PC-9 (cell line): ENCODE measurements at regions not wholly inside any gene's neighbourhood (a gene's known extent, or its start where the extent isn't known, plus 50 kb on each side); places are given as distances from the start of the nearest gene placed in this dataset.

ENCODE experiments used
- BruUV-seq: library from RNA; stranded (reverse); fragments of 400-500 nt; replicated peaks from 2 replicates; lab custom pipeline; 2021; lab: Mats Ljungman, UMichigan
- CTCF ChIA-PET: fragments of 300-600 bp; sonication (Branson Sonifier 250); formaldehyde crosslinking; loops from one replicate; lab custom pipeline; 2022; ENCODE audit warnings: antibody characterized with exemption; lab: Charles Lee
- POLR2A ChIA-PET: fragments of 300-600 bp; sonication (Branson Sonifier 250); formaldehyde crosslinking; loops from one replicate; lab custom pipeline; 2022; ENCODE audit warnings: antibody characterized with exemption; ENCODE audit not compliant: unreplicated experiment; lab: Charles Lee
- DNase-seq, 2 experiments: peaks; one replicate each; pipeline versions ENCODE4 v3.0.0 to v3.0.0-alpha.2; 2015 to 2022; ENCODE audit warnings: mixed read lengths in 1 of 2
- H2AFZ ChIP-seq: fragments of 200-600 bp; sonication (generic); 2 replicates; pipeline ENCODE4 v1.8.1; 2017; ENCODE audit warnings: antibody characterized with exemption
- H3F3A ChIP-seq: fragments of 200-600 bp; sonication (generic); 2 replicates; pipeline ENCODE4 v1.8.1; 2017; ENCODE audit warnings: antibody characterized with exemption, mild to moderate bottlenecking, low read depth; ENCODE audit not compliant: insufficient read depth
- H3K27ac ChIP-seq: fragments of 200-600 bp; sonication (generic); 2 replicates; pipeline ENCODE4 v1.6.1; 2016; ENCODE audit warnings: mixed run types
- H3K27me3 ChIP-seq: fragments of 200-600 bp; sonication (generic); 2 replicates; pipeline ENCODE4 v1.6.1; 2016; ENCODE audit warnings: low read depth, mixed run types; ENCODE audit not compliant: insufficient read depth
- H3K36me3 ChIP-seq: fragments of 200-600 bp; sonication (generic); 2 replicates; pipeline ENCODE4 v1.6.1; 2016; ENCODE audit warnings: low read depth, mixed run types
- H3K4me1 ChIP-seq: fragments of 200-600 bp; sonication (generic); replicated peaks from 2 replicates; pipeline ENCODE4 v1.6.1; 2016; ENCODE audit warnings: mixed run types; ENCODE audit not compliant: insufficient read depth
- H3K4me2 ChIP-seq: fragments of 200-600 bp; sonication (generic); 2 replicates; pipeline ENCODE4 v1.6.1; 2017; ENCODE audit warnings: mixed run types
- H3K4me3 ChIP-seq: fragments of 200-600 bp; sonication (generic); 2 replicates; pipeline ENCODE4 v1.6.1; 2016; ENCODE audit warnings: mixed run types
- H3K79me2 ChIP-seq: fragments of 200-600 bp; sonication (generic); 2 replicates; pipeline ENCODE4 v1.6.1; 2017; ENCODE audit warnings: low read depth, mixed run types
- H3K9me2 ChIP-seq: fragments of 200-600 bp; sonication (generic); 2 replicates; pipeline ENCODE4 v1.8.1; 2017; ENCODE audit warnings: mild to moderate bottlenecking; ENCODE audit not compliant: insufficient read depth
- H3K9me3 ChIP-seq: fragments of 200-600 bp; sonication (generic); 2 replicates; pipeline ENCODE4 v1.8.1; 2016; ENCODE audit warnings: low read depth; ENCODE audit not compliant: insufficient read depth
- H4K20me1 ChIP-seq: fragments of 200-600 bp; sonication (generic); 2 replicates; pipeline ENCODE4 v1.8.1; 2017; ENCODE audit not compliant: insufficient read depth
- CTCF ChIP-seq: fragments of 200-600 bp; sonication (generic); conservative IDR thresholded peaks from 2 replicates; pipeline ENCODE4 v1.6.1; 2017; ENCODE audit warnings: mixed run types, antibody characterized with exemption, mild to moderate bottlenecking, moderate library complexity
- EZH2 ChIP-seq: fragments of 200-600 bp; sonication (generic); IDR thresholded peaks from 2 replicates; pipeline ENCODE4 v1.8.0; 2017; ENCODE audit warnings: antibody characterized with exemption, low read depth
- intact Hi-C: fragments of 100-400 bp; cut with micrococcal nuclease; formaldehyde crosslinking; loops from one replicate; pipeline ENCODE4 v1.10.0; 2022; ENCODE audit not compliant: unreplicated experiment

GRCh38 chr10:120749856-120750566 is 101.2 kb upstream of the WDR11 start:
- no peak overlapping the region for H3K4me3 ChIP-seq
- H3K4me1 ChIP-seq, result no peaks in the 10 kb centered on the region
- peaks cover 7% of the 10 kb centered on the region for H3K27me3 ChIP-seq
- DNase-seq, result no peak
- no peak overlapping the region for H2AFZ ChIP-seq
- H4K20me1 ChIP-seq, result no peaks in the 10 kb centered on the region
- no peaks in the 10 kb centered on the region for H3K36me3 ChIP-seq
- ChIA-PET POLR2A (no interaction called here), CTCF (no interaction called here)
- no peaks in the 10 kb centered on the region for H3F3A ChIP-seq
- no peaks in the 10 kb centered on the region for H3K9me3 ChIP-seq
- no peak overlapping the region for H3K27ac ChIP-seq
- no TSS peak for BruUV-seq
- no peak for TF ChIP-seq EZH2
- no peak for TF ChIP-seq CTCF
- no peaks in the 10 kb centered on the region for H3K9me2 ChIP-seq
- H3K4me2 ChIP-seq, result no peak overlapping the region
- no peaks in the 10 kb centered on the region for H3K79me2 ChIP-seq
- intact Hi-C loops, result no loop called here

- no peaks in the 10 kb centered on the region for H3K36me3 ChIP-seq
- no peaks in the 10 kb centered on the region for H3K4me1 ChIP-seq
- no peaks in the 10 kb centered on the region for H3K9me3 ChIP-seq
- no peaks in the 10 kb centered on the region for H3F3A ChIP-seq
- no peak overlapping the region for H3K4me3 ChIP-seq
- no peaks in the 10 kb centered on the region; the same call in 1 of the 2 replicates for H3K27me3 ChIP-seq
- no peak overlapping the region for H2AFZ ChIP-seq
- no peak for DNase-seq
- intact Hi-C loops, result no loop called here
- H4K20me1 ChIP-seq, result no peaks in the 10 kb centered on the region
- POLR2A ChIA-PET, result no interaction called here
- CTCF ChIA-PET, result no interaction called here
- no peak for TF ChIP-seq EZH2
- no peak for TF ChIP-seq CTCF
- no peak overlapping the region for H3K4me2 ChIP-seq
- H3K9me2 ChIP-seq, result no peaks in the 10 kb centered on the region
- no peaks in the 10 kb centered on the region for H3K79me2 ChIP-seq
- no TSS peak for BruUV-seq
- H3K27ac ChIP-seq, result no peak overlapping the region
Observed at GRCh38 chr10:120755771-120756170, 95.4 kb upstream of the WDR11 start.

- ChIA-PET CTCF (no interaction called here), POLR2A (no interaction called here)
- Histone ChIP-seq H3K4me1 (no peaks in the 10 kb centered on the region), H3K27ac (no peak overlapping the region), H3K79me2 (no peaks in the 10 kb centered on the region), H3K36me3 (no peaks in the 10 kb centered on the region), H3F3A (no peaks in the 10 kb centered on the region), H3K9me3 (no peaks in the 10 kb centered on the region), H3K4me2 (no peak overlapping the region), H4K20me1 (no peaks in the 10 kb centered on the region), H3K9me2 (no peaks in the 10 kb centered on the region), H3K27me3 (no peaks in the 10 kb centered on the region), H3K4me3 (no peak overlapping the region), H2AFZ (no peak overlapping the region)
- DNase-seq, result no peak
- TF ChIP-seq CTCF (no peak), EZH2 (no peak)
- intact Hi-C loops, result no loop called here
- BruUV-seq, result no TSS peak
Observed at GRCh38 chr10:120760253-120760652, 90.9 kb upstream of the WDR11 start.
